ENCODE measurements at regions not wholly inside any gene's neighbourhood (a gene's known extent, or its start where the extent isn't known, plus 50 kb on each side); places are given as distances from the start of the nearest gene placed in this dataset.

DNA sequence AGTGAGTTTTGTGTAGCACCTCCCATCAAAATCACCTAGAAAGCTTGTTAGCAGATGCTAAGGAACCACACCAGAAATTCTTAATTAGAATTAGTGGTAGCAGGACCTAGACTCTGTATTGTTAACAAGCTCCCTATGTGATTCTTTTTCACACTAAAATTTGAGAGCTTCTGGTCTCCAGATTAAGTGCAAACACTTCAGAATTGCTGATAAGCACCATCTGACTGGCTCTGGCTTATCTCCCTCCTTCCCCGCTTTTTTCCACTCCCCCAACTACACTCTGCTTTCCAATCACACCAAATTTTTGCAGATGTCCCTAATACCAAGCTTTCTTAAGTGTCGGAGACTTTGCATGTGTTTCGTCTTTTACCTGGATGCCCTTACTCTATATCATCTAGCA, 410.1 kb upstream of the DPH6 start (continued):
- TF ChIP-seq HMG20A (CRISPR knock-in tag; conservative IDR thresholded peaks at IDR 0.05) (no peak), ZNF239 (CRISPR knock-in tag; IDR thresholded peaks at IDR 0.05) (no peak), ZNF75A (CRISPR knock-in tag; IDR thresholded peaks at IDR 0.05) (no peak), ZNF668 (CRISPR knock-in tag; IDR thresholded peaks at IDR 0.05) (no peak), TSC22D4 (tag; IDR thresholded peaks at IDR 0.05) (no peak), NCOR1 (IDR thresholded peaks at IDR 0.05) (no peak)

GRCh38 chr15:35958021-35958420, 412.1 kb upstream of the DPH6 start:
- DNase-seq (ENCODE audit: extremely low read depth in 1 of 4, low spot score in 3 of 4), result no peak
- Histone ChIP-seq H2AFZ (ENCODE audit: low read depth, low read length) (no peak overlapping the region), H3K4me1 (replicated peaks in 1 of 2; ENCODE audit: control insufficient read depth in 2 of 2, insufficient read depth in 2 of 2, low read length in 2 of 2) (no peaks in the 10 kb centered on the region), H3K79me2 (ENCODE audit: control insufficient read depth, insufficient read depth, low read length) (no peaks in the 10 kb centered on the region), H3K9me3 (replicated peaks; ENCODE audit: control insufficient read depth, insufficient read depth, low read depth, low read length) (no peaks in the 10 kb centered on the region), H3K27ac (ENCODE audit: extremely low read depth, low read depth, low read length) (no peak overlapping the region), H3K9me1 (ENCODE audit: control insufficient read depth, insufficient read depth, low read length) (no peaks in the 10 kb centered on the region), H3K9ac (ENCODE audit: insufficient read depth in 1 of 2, low read depth in 2 of 2, low read length in 2 of 2) (no peak overlapping the region), H3K27me3 (ENCODE audit: control insufficient read depth in 2 of 2, insufficient read depth in 2 of 2, low read length in 2 of 2) (no peaks in the 10 kb centered on the region; a peak in 1 of 5 replicates), H4K20me1 (replicated peaks; ENCODE audit: control insufficient read depth, insufficient read depth, low read length) (no peaks in the 10 kb centered on the region), H3K36me3 (ENCODE audit: control insufficient read depth, insufficient read depth, low read length) (no peaks in the 10 kb centered on the region), H3K4me2 (ENCODE audit: insufficient read depth, low read length) (no peak overlapping the region), H3K4me3 (no peak overlapping the region)
- intact Hi-C loops (cut with micrococcal nuclease) (no loop called here), in situ Hi-C loops (cut with MboI) (no loop called here)
- WGBS (ENCODE audit: insufficient coverage, low coverage, missing lambda C conversion rate), result 0% methylated on average over 2 of the region's 2 CpGs
- ChIA-PET CTCF (ENCODE audit: low intra/inter-chr PET ratio) (no interaction called here), POLR2A (no interaction called here)
- no peak for FAIRE-seq
- BruUV-seq (replicated peaks), result no TSS peak
- ATAC-seq, result no peak
- TF ChIP-seq ILF3 (IDR thresholded peaks at IDR 0.05; ENCODE audit: borderline replicate concordance), result no peak
- TF ChIP-seq TOE1 (IDR thresholded peaks at IDR 0.05; ENCODE audit: borderline replicate concordance), result no peak
- no peak for TF ChIP-seq TOE1 (CRISPR knock-in tag; IDR thresholded peaks at IDR 0.05; ENCODE audit: borderline replicate concordance, low read depth)
- TF ChIP-seq NFYB (IDR thresholded peaks at IDR 0.05; ENCODE audit: extremely low read depth, insufficient read length), result no peak
- TF ChIP-seq ERF (CRISPR knock-in tag; IDR thresholded peaks at IDR 0.05), result no peak
- TF ChIP-seq ZNF512 (tag; IDR thresholded peaks at IDR 0.05), result no peak
- TF ChIP-seq, protein P1, sequence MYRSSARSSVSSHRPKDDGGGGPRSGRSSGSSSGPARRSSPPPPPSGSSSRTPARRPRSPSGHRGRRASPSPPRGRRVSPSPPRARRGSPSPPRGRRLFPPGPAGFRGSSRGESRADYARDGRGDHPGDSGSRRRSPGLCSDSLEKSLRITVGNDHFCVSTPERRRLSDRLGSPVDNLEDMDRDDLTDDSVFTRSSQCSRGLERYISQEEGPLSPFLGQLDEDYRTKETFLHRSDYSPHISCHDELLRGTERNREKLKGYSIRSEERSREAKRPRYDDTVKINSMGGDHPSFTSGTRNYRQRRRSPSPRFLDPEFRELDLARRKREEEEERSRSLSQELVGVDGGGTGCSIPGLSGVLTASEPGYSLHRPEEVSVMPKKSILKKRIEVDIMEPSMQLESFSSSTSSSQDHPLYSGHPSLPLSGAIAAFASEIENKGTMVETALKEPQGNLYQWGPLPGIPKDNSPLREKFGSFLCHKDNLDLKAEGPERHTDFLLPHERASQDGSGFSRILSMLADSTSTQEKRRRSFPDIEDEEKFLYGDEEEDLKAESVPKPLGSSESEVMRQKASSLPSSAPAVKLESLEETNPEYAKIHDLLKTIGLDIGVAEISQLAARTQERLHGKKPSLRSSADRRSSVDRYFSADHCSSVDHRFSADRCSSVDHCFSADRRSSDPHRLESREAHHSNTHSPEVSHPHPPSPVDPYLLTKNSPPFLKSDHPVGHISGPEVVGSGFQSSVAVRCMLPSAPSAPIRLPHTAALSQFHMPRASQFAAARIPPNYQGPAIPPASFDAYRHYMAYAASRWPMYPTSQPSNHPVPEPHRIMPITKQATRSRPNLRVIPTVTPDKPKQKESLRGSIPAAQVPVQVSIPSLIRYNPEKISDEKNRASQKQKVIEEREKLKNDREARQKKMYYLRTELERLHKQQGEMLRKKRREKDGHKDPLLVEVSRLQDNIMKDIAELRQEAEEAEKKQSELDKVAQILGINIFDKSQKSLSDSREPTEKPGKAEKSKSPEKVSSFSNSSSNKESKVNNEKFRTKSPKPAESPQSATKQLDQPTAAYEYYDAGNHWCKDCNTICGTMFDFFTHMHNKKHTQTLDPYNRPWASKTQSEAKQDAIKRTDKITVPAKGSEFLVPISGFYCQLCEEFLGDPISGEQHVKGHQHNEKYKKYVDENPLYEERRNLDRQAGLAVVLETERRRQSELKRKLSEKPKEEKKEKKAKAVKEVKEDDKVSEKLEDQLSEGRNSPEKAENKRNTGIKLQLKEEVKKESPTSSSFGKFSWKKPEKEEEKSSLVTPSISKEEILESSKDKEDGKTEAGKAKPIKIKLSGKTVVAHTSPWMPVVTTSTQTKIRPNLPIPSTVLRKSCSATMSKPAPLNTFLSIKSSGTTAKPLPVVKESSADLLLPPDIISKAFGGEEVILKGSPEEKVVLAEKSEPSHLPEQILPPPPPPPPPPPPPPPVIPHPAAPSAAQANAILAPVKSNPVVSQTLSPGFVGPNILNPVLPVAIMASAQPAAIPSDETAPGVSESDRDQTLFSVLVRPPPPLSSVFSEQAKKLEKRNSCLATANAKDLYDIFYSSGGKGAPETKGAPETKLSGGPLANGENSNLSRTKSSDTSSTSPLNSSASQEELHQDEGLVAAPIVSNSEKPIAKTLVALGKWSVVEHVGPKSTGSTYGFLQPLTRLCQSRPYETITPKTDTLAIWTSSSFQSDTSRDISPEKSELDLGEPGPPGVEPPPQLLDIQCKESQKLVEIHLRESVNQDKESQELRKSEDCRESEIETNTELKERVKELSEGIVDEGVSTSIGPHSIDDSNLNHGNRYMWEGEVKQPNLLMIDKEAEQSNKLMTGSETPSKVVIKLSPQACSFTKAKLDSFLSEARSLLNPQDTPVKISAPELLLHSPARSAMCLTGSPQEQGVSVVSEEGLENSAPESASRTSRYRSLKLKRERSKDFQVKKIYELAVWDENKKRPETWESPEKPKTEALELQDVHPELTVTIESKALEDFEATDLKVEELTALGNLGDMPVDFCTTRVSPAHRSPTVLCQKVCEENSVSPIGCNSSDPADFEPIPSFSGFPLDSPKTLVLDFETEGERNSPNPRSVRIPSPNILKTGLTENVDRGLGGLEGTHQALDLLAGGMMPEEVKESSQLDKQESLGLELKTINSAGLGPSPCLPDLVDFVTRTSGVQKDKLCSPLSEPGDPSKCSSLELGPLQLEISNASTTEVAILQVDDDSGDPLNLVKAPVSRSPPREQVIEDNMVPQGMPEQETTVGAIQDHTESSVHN (IDR thresholded peaks at IDR 0.05; ENCODE audit: borderline replicate concordance in 1 of 2, low read depth in 1 of 2), result no peak
